H1 (cell line): ENCODE measurements at regions not wholly inside any gene's neighbourhood (a gene's known extent, or its start where the extent isn't known, plus 50 kb on each side); places are given as distances from the start of the nearest gene placed in this dataset.

Source experiments
- CTCF ChIA-PET: fragments of 300-600 bp; sonication (Branson Sonifier 250); formaldehyde crosslinking; loops from one replicate; lab custom pipeline; 2021; ENCODE audit not compliant: partially characterized antibody; lab: Charles Lee
- POLR2A ChIA-PET: fragments of 300-600 bp; sonication (Branson Sonifier 250); formaldehyde crosslinking; loops from one replicate; lab custom pipeline; 2021; ENCODE audit warnings: inconsistent platforms; ENCODE audit not compliant: partially characterized antibody; lab: Charles Lee
- DNase-seq, 2 experiments: peaks; one replicate each; pipeline versions ENCODE4 v3.0.0 to v3.0.0-alpha.2; 2010 to 2022; ENCODE audit warnings: low spot score in 2 of 2, low read depth in 1 of 2, mixed read lengths in 1 of 2
- FAIRE-seq: peaks from 2 replicates; lab custom pipeline; 2011; peaks lifted over from hg19 to GRCh38; lab: Jason Lieb, UNC
- H2AFZ ChIP-seq: 2 replicates; pipeline ENCODE4 v1.8.1; 2012; ENCODE audit warnings: low read length, inconsistent platforms
- H2AK5ac ChIP-seq: 2 replicates; pipeline ENCODE4 v1.6.1; 2013; ENCODE audit warnings: low read depth, low read length
- H2BK120ac ChIP-seq: replicated peaks from 2 replicates; pipeline ENCODE3; 2013; ENCODE audit warnings: low read depth, low read length, inconsistent platforms
- H2BK12ac ChIP-seq: 2 replicates; pipeline ENCODE4 v1.6.1; 2013; ENCODE audit warnings: low read depth, low read length
- H2BK15ac ChIP-seq: 2 replicates; pipeline ENCODE4 v1.6.1; 2013; ENCODE audit warnings: low read length
- H2BK20ac ChIP-seq: 2 replicates; pipeline ENCODE4 v1.6.1; 2013; ENCODE audit warnings: low read length
- H2BK5ac ChIP-seq: 2 replicates; pipeline ENCODE4 v1.6.1; 2013; ENCODE audit warnings: low read depth, low read length
- H3K14ac ChIP-seq: 2 replicates; pipeline ENCODE4 v1.6.1; 2013; ENCODE audit warnings: inconsistent platforms; ENCODE audit not compliant: insufficient read length
- H3K18ac ChIP-seq: 2 replicates; pipeline ENCODE4 v1.6.1; 2013; ENCODE audit warnings: low read length; ENCODE audit errors: extremely low read depth
- H3K23ac ChIP-seq: 2 replicates; pipeline ENCODE4 v1.6.1; 2013; ENCODE audit warnings: inconsistent platforms; ENCODE audit not compliant: insufficient read length
- H3K23me2 ChIP-seq: 2 replicates; pipeline ENCODE4 v1.6.1; 2013; ENCODE audit warnings: low read depth, low read length
- H3K27ac ChIP-seq: 2 replicates; pipeline ENCODE4 v1.6.1; 2011; ENCODE audit warnings: low read depth, low read length, inconsistent platforms
- H3K27me3 ChIP-seq, 4 experiments: replicated peaks in 1 of 4; 1 replicate in 1 of 4; 2 replicates in 3 of 4; pipeline versions ENCODE4 v1.6.1 to v1.8.1; 2011 to 2013; ENCODE audit warnings: low read length in 3 of 4, mild to moderate bottlenecking in 3 of 4, inconsistent platforms in 2 of 4, mixed read lengths in 2 of 4, moderate library complexity in 1 of 4; ENCODE audit not compliant: control insufficient read depth in 3 of 4, insufficient read depth in 3 of 4; ENCODE audit errors: extremely low read depth in 1 of 4
- H3K36me3 ChIP-seq, 4 experiments: 2 replicates each; pipeline versions ENCODE4 v1.6.1 to v1.8.1; 2011 to 2013; ENCODE audit warnings: mild to moderate bottlenecking in 4 of 4, low read length in 3 of 4, moderate library complexity in 2 of 4, control low read depth in 1 of 4, inconsistent platforms in 1 of 4; ENCODE audit not compliant: insufficient read depth in 4 of 4, control insufficient read depth in 2 of 4
- H3K4ac ChIP-seq: replicated peaks from 2 replicates; pipeline ENCODE3; 2013; ENCODE audit warnings: low read length, low read depth, mixed read lengths, inconsistent platforms; ENCODE audit not compliant: insufficient read length
- H3K4me1 ChIP-seq, 4 experiments: replicated peaks in 1 of 4; 1 replicate in 1 of 4; 2 replicates in 3 of 4; pipeline versions ENCODE4 v1.6.1 to v1.8.1; 2011 to 2013; ENCODE audit warnings: low read length in 3 of 4, inconsistent platforms in 2 of 4, mixed read lengths in 1 of 4; ENCODE audit not compliant: insufficient read depth in 4 of 4, control insufficient read depth in 3 of 4
- H3K4me2 ChIP-seq, 2 experiments: 2 replicates each; pipeline versions ENCODE4 v1.6.1 to v1.8.1; 2011 to 2013; ENCODE audit warnings: low read depth in 2 of 2, low read length in 2 of 2, control low read depth in 1 of 2, inconsistent platforms in 1 of 2, mild to moderate bottlenecking in 1 of 2; ENCODE audit not compliant: insufficient read depth in 1 of 2
- H3K4me3 ChIP-seq, 4 experiments: fragments of 200-600, 300-600 bp in 1 of 4; sonication (generic), shearing (Covaris generic), sonication (Bioruptor Twin) in 1 of 4; 2 replicates each; pipeline versions ENCODE4 v1.5.1 to v1.8.1; 2011 to 2016; ENCODE audit warnings: low read length in 4 of 4, low read depth in 3 of 4, control low read depth in 2 of 4, inconsistent platforms in 2 of 4, mild to moderate bottlenecking in 2 of 4, mixed read lengths in 1 of 4, moderate library complexity in 1 of 4; ENCODE audit not compliant: insufficient read depth in 2 of 4; ENCODE audit errors: extremely low read depth in 1 of 4
- H3K56ac ChIP-seq: replicated peaks from 2 replicates; pipeline ENCODE3; 2013; ENCODE audit warnings: low read depth, mild to moderate bottlenecking, mixed read lengths, low read length, inconsistent platforms; ENCODE audit not compliant: insufficient read length
- H3K79me1 ChIP-seq: 2 replicates; pipeline ENCODE4 v1.6.1; 2013; ENCODE audit warnings: low read depth, low read length, control low read depth
- H3K79me2 ChIP-seq, 2 experiments: 2 replicates each; pipeline versions ENCODE4 v1.6.1 to v1.8.1; 2012 to 2013; ENCODE audit warnings: low read length in 2 of 2, mild to moderate bottlenecking in 2 of 2, inconsistent platforms in 1 of 2; ENCODE audit not compliant: insufficient read depth in 2 of 2, control insufficient read depth in 1 of 2
- H3K9ac ChIP-seq, 4 experiments: replicated peaks in 1 of 4; 1 replicate in 1 of 4; 2 replicates in 3 of 4; pipeline versions ENCODE4 v1.6.1 to v1.8.1; 2011 to 2013; ENCODE audit warnings: low read depth in 3 of 4, low read length in 3 of 4, control low read depth in 2 of 4, mild to moderate bottlenecking in 2 of 4, moderate library complexity in 2 of 4, inconsistent platforms in 1 of 4; ENCODE audit errors: extremely low read depth in 1 of 4
- H3K9me3 ChIP-seq, 2 experiments: 2 replicates each; pipeline versions ENCODE4 v1.6.1 to v1.8.1; 2012 to 2013; ENCODE audit warnings: mild to moderate bottlenecking in 2 of 2, moderate library complexity in 2 of 2, control low read depth in 1 of 2, inconsistent platforms in 1 of 2, low read depth in 1 of 2, low read length in 1 of 2, mixed read lengths in 1 of 2; ENCODE audit not compliant: insufficient read depth in 2 of 2
- H4K20me1 ChIP-seq, 2 experiments: replicated peaks in 1 of 2; 2 replicates each; pipeline versions ENCODE3 to v1.8.1; 2011 to 2013; ENCODE audit warnings: inconsistent platforms in 2 of 2, low read length in 2 of 2, mild to moderate bottlenecking in 1 of 2; ENCODE audit not compliant: insufficient read depth in 2 of 2, control insufficient read depth in 1 of 2
- H4K5ac ChIP-seq: 2 replicates; pipeline ENCODE4 v1.6.1; 2013; ENCODE audit warnings: low read length, low read depth, mixed read lengths, inconsistent platforms; ENCODE audit not compliant: insufficient read length
- H4K8ac ChIP-seq: 2 replicates; pipeline ENCODE4 v1.8.0; 2013; ENCODE audit warnings: mild to moderate bottlenecking, moderate library complexity, low read length, inconsistent platforms; ENCODE audit not compliant: insufficient read depth; ENCODE audit errors: extremely low read depth
- H4K91ac ChIP-seq: replicated peaks from 2 replicates; pipeline ENCODE3; 2013; ENCODE audit warnings: low read length, mixed read lengths, inconsistent platforms; ENCODE audit not compliant: insufficient read length
- CBX5 ChIP-seq: fragments of 300-800, 300-1000 bp; sonication (generic); IDR thresholded peaks from 2 replicates; pipeline ENCODE4 v1.7.1; 2016; ENCODE audit warnings: antibody characterized with exemption, low read length, low read depth
- GABPA ChIP-seq: IDR thresholded peaks from 2 replicates; pipeline ENCODE4 v1.6.1; 2011; ENCODE audit warnings: mild to moderate bottlenecking, low read length, moderate library complexity, borderline replicate concordance; ENCODE audit not compliant: insufficient read depth
- HDAC6 ChIP-seq: IDR thresholded peaks from one replicate; pipeline ENCODE4 v1.7.1; 2012; ENCODE audit warnings: low read depth, mild to moderate bottlenecking, inconsistent platforms, low read length, moderate library complexity
- JUN ChIP-seq: IDR thresholded peaks from 2 replicates; pipeline ENCODE4 v1.6.1; 2011; ENCODE audit warnings: low read depth, mild to moderate bottlenecking, improper control_type of control experiment, low read length
- KDM1A ChIP-seq: fragments of 200-600, 300-600 bp; sonication (generic); IDR thresholded peaks from 2 replicates; pipeline ENCODE4 v1.7.1; 2016; ENCODE audit warnings: mild to moderate bottlenecking, low read length, borderline replicate concordance
- PHF8 ChIP-seq: fragments of 200-600 bp; sonication (generic); conservative IDR thresholded peaks from 2 replicates; pipeline ENCODE4 v1.7.1; 2012; ENCODE audit warnings: low read depth, mild to moderate bottlenecking, inconsistent platforms, low read length, moderate library complexity
- RXRA ChIP-seq: IDR thresholded peaks from 2 replicates; pipeline ENCODE4 v1.6.1; 2011; ENCODE audit warnings: low read depth, mild to moderate bottlenecking, low read length, moderate library complexity; ENCODE audit not compliant: insufficient read depth
- SAP30 ChIP-seq: fragments of 300-600 bp; sonication (generic); IDR thresholded peaks from 2 replicates; pipeline ENCODE4 v1.7.1; 2012; ENCODE audit warnings: low read length, moderate library complexity, mild to moderate bottlenecking, inconsistent platforms; ENCODE audit not compliant: insufficient read depth, insufficient replicate concordance
- SIRT6 ChIP-seq: IDR thresholded peaks from one replicate; pipeline ENCODE4 v1.7.1; 2012; ENCODE audit warnings: low read length, inconsistent platforms
- SIX5 ChIP-seq: IDR thresholded peaks from 2 replicates; pipeline ENCODE4 v1.6.1; 2011; ENCODE audit warnings: mild to moderate bottlenecking, low read depth, low read length
- TAF1 ChIP-seq: IDR thresholded peaks from 2 replicates; pipeline ENCODE4 v1.6.1; 2011; ENCODE audit warnings: mild to moderate bottlenecking, low read depth, low read length
- YY1 ChIP-seq: IDR thresholded peaks from 2 replicates; pipeline ENCODE4 v1.6.1; 2011; ENCODE audit warnings: low read depth, mild to moderate bottlenecking, low read length
- WGBS, 2 experiments: shearing (Covaris generic) in 1 of 2; methylation state at CpG; one replicate each; pipeline versions ENCODE4 v1.1.6 to v1.1.7; 2013 to 2015; ENCODE audit warnings: low lambda C conversion rate in 2 of 2, mixed read lengths in 2 of 2, inconsistent platforms in 1 of 2, low coverage in 1 of 2, missing lambda C conversion rate in 1 of 2; ENCODE audit not compliant: insufficient replicate concordance in 2 of 2, insufficient coverage in 1 of 2, insufficient read length in 1 of 2; ENCODE audit errors: extremely low coverage in 1 of 2, missing lambda C conversion rate in 1 of 2; 5-methylcytosine and 5-hydroxymethylcytosine counted together
- TF ChIP-seq, protein P1 (sequence below): IDR thresholded peaks from 2 replicates; pipeline ENCODE4 v1.6.1; 2011; ENCODE audit warnings: low read depth, mild to moderate bottlenecking, low read length; ENCODE audit not compliant: insufficient read depth

DNA sequence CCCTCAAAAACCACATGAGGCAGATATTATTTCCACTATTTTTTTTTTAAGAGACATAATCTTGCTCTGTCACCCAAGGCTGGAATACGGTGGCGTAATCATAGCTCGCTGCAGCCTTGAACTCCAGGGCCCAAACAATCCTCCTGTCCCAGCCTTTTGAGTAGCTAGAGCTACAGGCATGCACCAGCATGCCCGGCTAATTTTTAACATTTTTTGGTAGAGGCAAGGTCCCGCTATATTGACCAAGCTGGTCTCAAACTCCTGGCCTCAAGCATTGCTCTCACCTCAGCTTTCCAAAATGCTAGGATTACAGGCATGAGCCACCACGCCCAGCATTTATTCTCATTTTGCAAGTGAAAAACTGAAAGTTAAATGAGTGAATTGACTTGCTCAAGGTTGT, 50.8 kb upstream of the PIAS1 start:
- H3K79me1 ChIP-seq, result no peaks in the 10 kb centered on the region
- no peak overlapping the region for H3K4me2 ChIP-seq
- DNase-seq (no peak), FAIRE-seq (no peak)
- H2BK20ac ChIP-seq, result no peak overlapping the region
- TF ChIP-seq YY1 (no peak), SIX5 (no peak), PHF8 (no peak), KDM1A (no peak), GABPA (no peak), SAP30 (no peak), CBX5 (no peak), SIRT6 (no peak), HDAC6 (no peak), JUN (no peak), RXRA (no peak), TAF1 (no peak)
- TF ChIP-seq, protein P1, sequence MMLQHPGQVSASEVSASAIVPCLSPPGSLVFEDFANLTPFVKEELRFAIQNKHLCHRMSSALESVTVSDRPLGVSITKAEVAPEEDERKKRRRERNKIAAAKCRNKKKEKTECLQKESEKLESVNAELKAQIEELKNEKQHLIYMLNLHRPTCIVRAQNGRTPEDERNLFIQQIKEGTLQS, result no peak
- H2BK5ac ChIP-seq, result no peak overlapping the region
- no peak overlapping the region for H3K23ac ChIP-seq
- no peak overlapping the region for H4K91ac ChIP-seq
- no peak overlapping the region for H3K27ac ChIP-seq
- ChIA-PET CTCF (interaction anchor here (0.6 kb wide), 1 partner anchor 13 kb away, joined by 3 read pairs; no protein-coding TSS in a partner anchor), POLR2A (no interaction called here)
- H2AK5ac ChIP-seq, result no peak overlapping the region
- H4K20me1 ChIP-seq, result no peaks in the 10 kb centered on the region
- H2BK15ac ChIP-seq, result no peak overlapping the region
- no peak overlapping the region for H3K4ac ChIP-seq
- H3K56ac ChIP-seq, result no peak overlapping the region
- H4K8ac ChIP-seq, result no peak overlapping the region
- H2BK12ac ChIP-seq, result no peak overlapping the region
- no peak overlapping the region for H3K18ac ChIP-seq
- no peaks in the 10 kb centered on the region for H3K79me2 ChIP-seq
- no peak overlapping the region for H2AFZ ChIP-seq
- peaks cover 0 to 6% of the 10 kb centered on the region in 2 experiments; a peak in 2 of 4 replicates for H3K9me3 ChIP-seq
- no peak overlapping the region for H4K5ac ChIP-seq
- whole genome bisulfite sequencing, 2 experiments, result 86% methylated on average over 6 of the region's 6 CpGs; no CpG with 5 or more reads in 1 of the 2 experiments
- H2BK120ac ChIP-seq, result no peak overlapping the region
- H3K23me2 ChIP-seq, result no peaks in the 10 kb centered on the region
- H3K4me3 ChIP-seq, result no peak overlapping the region
- H3K27me3 ChIP-seq, result no peaks in the 10 kb centered on the region
- H3K36me3 ChIP-seq, result no peaks in the 10 kb centered on the region
- H3K4me1 ChIP-seq, result peaks cover 0 to 3% (median 0%) of the 10 kb centered on the region in 4 experiments; a peak in 1 of 7 replicates
- H3K14ac ChIP-seq, result no peak overlapping the region
- no peak overlapping the region for H3K9ac ChIP-seq
